ENCODE measurements at regions not wholly inside any gene's neighbourhood (a gene's known extent, or its start where the extent isn't known, plus 50 kb on each side); places are given as distances from the start of the nearest gene placed in this dataset.
A peak's percentile ranks its signal among the peaks of the same experiment; 100 is the strongest.

DNA sequence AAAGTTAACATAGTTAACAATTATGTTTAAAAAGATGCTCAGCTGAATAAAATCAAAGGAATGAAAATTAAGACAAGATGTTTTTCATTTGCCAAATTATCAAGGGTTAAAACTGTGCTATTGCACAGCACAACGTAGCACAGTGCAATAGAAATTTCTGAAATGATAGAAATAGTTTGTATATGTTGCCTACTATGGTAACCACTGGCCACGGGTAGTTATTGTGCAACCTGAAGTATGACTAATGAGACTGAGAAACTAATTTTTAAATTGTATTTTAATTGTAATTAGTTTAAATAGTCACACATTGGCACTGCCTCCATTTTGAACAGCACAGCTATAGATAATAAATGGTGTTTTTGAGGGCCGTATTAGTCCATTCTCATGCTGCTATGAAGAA, 343.1 kb upstream of the FAM241A start:
- Histone ChIP-seq H3K79me2 (ENCODE audit: control insufficient read depth, insufficient read depth, low read length) (no peaks in the 10 kb centered on the region), H3K27me3 (ENCODE audit: control insufficient read depth in 2 of 2, insufficient read depth in 2 of 2, low read length in 2 of 2) (no peaks in the 10 kb centered on the region), H3K27ac (ENCODE audit: extremely low read depth, low read depth, low read length) (no peak overlapping the region), H3K9ac (ENCODE audit: insufficient read depth in 1 of 2, low read depth in 2 of 2, low read length in 2 of 2) (no peak overlapping the region), H4K20me1 (replicated peaks; ENCODE audit: control insufficient read depth, insufficient read depth, low read length) (no peaks in the 10 kb centered on the region), H3K36me3 (ENCODE audit: control insufficient read depth, insufficient read depth, low read length) (no peaks in the 10 kb centered on the region), H2AFZ (ENCODE audit: low read depth, low read length) (no peak overlapping the region), H3K4me2 (ENCODE audit: insufficient read depth, low read length) (no peak overlapping the region), H3K4me3 (no peak overlapping the region), H3K4me1 (replicated peaks in 1 of 2; ENCODE audit: control insufficient read depth in 2 of 2, insufficient read depth in 2 of 2, low read length in 2 of 2) (no peaks in the 10 kb centered on the region), H3K9me3 (replicated peaks; ENCODE audit: control insufficient read depth, insufficient read depth, low read depth, low read length) (no peaks in the 10 kb centered on the region), H3K9me1 (ENCODE audit: control insufficient read depth, insufficient read depth, low read length) (no peaks in the 10 kb centered on the region)
- in situ Hi-C loops (cut with MboI), result no loop called here
- ChIA-PET CTCF (ENCODE audit: low intra/inter-chr PET ratio) (no interaction called here), POLR2A (no interaction called here)
- FAIRE-seq (no peak), ATAC-seq (no peak), DNase-seq (ENCODE audit: extremely low read depth in 1 of 4, low spot score in 3 of 4) (no peak)
- 0% methylated on average over 3 of the region's 3 CpGs for WGBS (ENCODE audit: insufficient coverage, low coverage, missing lambda C conversion rate)
- intact Hi-C loops (cut with micrococcal nuclease), result no loop called here
- TF ChIP-seq ZNF134 (CRISPR knock-in tag; conservative IDR thresholded peaks at IDR 0.05), result no peak
- TF ChIP-seq JUN (IDR thresholded peaks at IDR 0.05; ENCODE audit: borderline replicate concordance, low read depth, low read length), result no peak
- no peak for TF ChIP-seq JUN (CRISPR knock-in tag; IDR thresholded peaks at IDR 0.05; ENCODE audit: borderline replicate concordance)
- no peak for TF ChIP-seq ZSCAN29 (IDR thresholded peaks at IDR 0.05)
- TF ChIP-seq CEBPG (CRISPR knock-in tag; IDR thresholded peaks at IDR 0.05), result no peak
- TF ChIP-seq CEBPG (tag; conservative IDR thresholded peaks at IDR 0.05 in 1 of 2, IDR thresholded peaks at IDR 0.05 in 1 of 2), result 0 out of 4 replicates have a peak, but pooled peaks of 1 of the 2 experiments have one; percentile 17
- BruUV-seq (replicated peaks), result no TSS peak

DNA sequence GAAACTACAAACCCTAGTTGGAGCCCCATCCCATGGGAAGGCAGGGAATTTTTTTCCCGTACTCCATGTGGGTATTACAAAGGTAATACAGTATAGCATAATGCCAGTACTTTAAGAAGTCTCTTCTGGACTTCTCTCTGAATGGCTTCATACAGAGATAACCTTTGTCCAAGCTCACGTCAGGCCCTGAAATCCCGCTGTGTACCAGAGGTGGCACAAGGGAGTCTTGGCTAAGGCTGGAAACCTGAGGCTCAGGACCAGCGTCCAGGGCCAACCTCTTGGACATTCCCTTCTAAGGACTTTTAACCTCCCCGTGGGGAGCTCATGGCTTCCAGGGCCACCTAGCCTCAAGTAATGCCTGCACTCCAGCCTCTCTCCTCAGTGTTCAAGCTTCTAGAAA, 338.9 kb upstream of the FAM241A start:
- ChIA-PET POLR2A (no interaction called here), CTCF (ENCODE audit: low intra/inter-chr PET ratio) (no interaction called here)
- no peak overlapping the region for H2AFZ ChIP-seq (ENCODE audit: low read depth, low read length)
- DNase-seq (ENCODE audit: extremely low read depth in 1 of 4, low spot score in 3 of 4), result no peak
- no peaks in the 10 kb centered on the region for H3K79me2 ChIP-seq (ENCODE audit: control insufficient read depth, insufficient read depth, low read length)
- in situ Hi-C loops (cut with MboI) (no loop called here), intact Hi-C loops (cut with micrococcal nuclease) (no loop called here)
- no peaks in the 10 kb centered on the region for H3K4me1 ChIP-seq (replicated peaks in 1 of 2; ENCODE audit: control insufficient read depth in 2 of 2, insufficient read depth in 2 of 2, low read length in 2 of 2)
- H3K9ac ChIP-seq (ENCODE audit: insufficient read depth in 1 of 2, low read depth in 2 of 2, low read length in 2 of 2), result no peak overlapping the region
- H4K20me1 ChIP-seq (replicated peaks; ENCODE audit: control insufficient read depth, insufficient read depth, low read length), result no peaks in the 10 kb centered on the region
- H3K4me2 ChIP-seq (ENCODE audit: insufficient read depth, low read length), result no peak overlapping the region
- no TSS peak for BruUV-seq (replicated peaks)
- ATAC-seq, result no peak
- no peaks in the 10 kb centered on the region for H3K9me3 ChIP-seq (replicated peaks; ENCODE audit: control insufficient read depth, insufficient read depth, low read depth, low read length)
- no peaks in the 10 kb centered on the region for H3K36me3 ChIP-seq (ENCODE audit: control insufficient read depth, insufficient read depth, low read length)
- 0% methylated on average over 5 of the region's 5 CpGs for WGBS (ENCODE audit: insufficient coverage, low coverage, missing lambda C conversion rate)
- no peak overlapping the region for H3K27ac ChIP-seq (ENCODE audit: extremely low read depth, low read depth, low read length)
- FAIRE-seq, result no peak
- H3K9me1 ChIP-seq (ENCODE audit: control insufficient read depth, insufficient read depth, low read length), result no peaks in the 10 kb centered on the region
- H3K4me3 ChIP-seq, result no peak overlapping the region
- H3K27me3 ChIP-seq (ENCODE audit: control insufficient read depth in 2 of 2, insufficient read depth in 2 of 2, low read length in 2 of 2), result no peaks in the 10 kb centered on the region
- TF ChIP-seq TAL1 (IDR thresholded peaks at IDR 0.05), result no peak
- TF ChIP-seq NR2C1 (IDR thresholded peaks at IDR 0.05), result no peak
- TF ChIP-seq NR2C1 (tag; IDR thresholded peaks at IDR 0.05), result no peak
- TF ChIP-seq NR4A1 (CRISPR knock-in tag; IDR thresholded peaks at IDR 0.05), result no peak
- no peak for TF ChIP-seq NR4A1 (tag; IDR thresholded peaks at IDR 0.05)
- TF ChIP-seq, protein P1, sequence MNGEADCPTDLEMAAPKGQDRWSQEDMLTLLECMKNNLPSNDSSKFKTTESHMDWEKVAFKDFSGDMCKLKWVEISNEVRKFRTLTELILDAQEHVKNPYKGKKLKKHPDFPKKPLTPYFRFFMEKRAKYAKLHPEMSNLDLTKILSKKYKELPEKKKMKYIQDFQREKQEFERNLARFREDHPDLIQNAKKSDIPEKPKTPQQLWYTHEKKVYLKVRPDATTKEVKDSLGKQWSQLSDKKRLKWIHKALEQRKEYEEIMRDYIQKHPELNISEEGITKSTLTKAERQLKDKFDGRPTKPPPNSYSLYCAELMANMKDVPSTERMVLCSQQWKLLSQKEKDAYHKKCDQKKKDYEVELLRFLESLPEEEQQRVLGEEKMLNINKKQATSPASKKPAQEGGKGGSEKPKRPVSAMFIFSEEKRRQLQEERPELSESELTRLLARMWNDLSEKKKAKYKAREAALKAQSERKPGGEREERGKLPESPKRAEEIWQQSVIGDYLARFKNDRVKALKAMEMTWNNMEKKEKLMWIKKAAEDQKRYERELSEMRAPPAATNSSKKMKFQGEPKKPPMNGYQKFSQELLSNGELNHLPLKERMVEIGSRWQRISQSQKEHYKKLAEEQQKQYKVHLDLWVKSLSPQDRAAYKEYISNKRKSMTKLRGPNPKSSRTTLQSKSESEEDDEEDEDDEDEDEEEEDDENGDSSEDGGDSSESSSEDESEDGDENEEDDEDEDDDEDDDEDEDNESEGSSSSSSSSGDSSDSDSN (IDR thresholded peaks at IDR 0.05; ENCODE audit: borderline replicate concordance in 1 of 2, low read depth in 2 of 2, low read length in 2 of 2), result no peak
- TF ChIP-seq, protein P2, sequence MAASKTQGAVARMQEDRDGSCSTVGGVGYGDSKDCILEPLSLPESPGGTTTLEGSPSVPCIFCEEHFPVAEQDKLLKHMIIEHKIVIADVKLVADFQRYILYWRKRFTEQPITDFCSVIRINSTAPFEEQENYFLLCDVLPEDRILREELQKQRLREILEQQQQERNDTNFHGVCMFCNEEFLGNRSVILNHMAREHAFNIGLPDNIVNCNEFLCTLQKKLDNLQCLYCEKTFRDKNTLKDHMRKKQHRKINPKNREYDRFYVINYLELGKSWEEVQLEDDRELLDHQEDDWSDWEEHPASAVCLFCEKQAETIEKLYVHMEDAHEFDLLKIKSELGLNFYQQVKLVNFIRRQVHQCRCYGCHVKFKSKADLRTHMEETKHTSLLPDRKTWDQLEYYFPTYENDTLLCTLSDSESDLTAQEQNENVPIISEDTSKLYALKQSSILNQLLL (CRISPR knock-in tag; IDR thresholded peaks at IDR 0.05; ENCODE audit: borderline replicate concordance), result no peak
- TF ChIP-seq, protein P3, sequence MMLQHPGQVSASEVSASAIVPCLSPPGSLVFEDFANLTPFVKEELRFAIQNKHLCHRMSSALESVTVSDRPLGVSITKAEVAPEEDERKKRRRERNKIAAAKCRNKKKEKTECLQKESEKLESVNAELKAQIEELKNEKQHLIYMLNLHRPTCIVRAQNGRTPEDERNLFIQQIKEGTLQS (IDR thresholded peaks at IDR 0.05), result no peak
- TF ChIP-seq, protein P3 (CRISPR knock-in tag; conservative IDR thresholded peaks at IDR 0.05), result no peak
